ENCODE measurements at regions not wholly inside any gene's neighbourhood (a gene's known extent, or its start where the extent isn't known, plus 50 kb on each side); places are given as distances from the start of the nearest gene placed in this dataset.

GRCh38 chr4:141858437-141858836, 222.1 kb downstream of the IL15 start:
- no peak for TF ChIP-seq CTCF (IDR thresholded peaks at IDR 0.05)
- no peak for TF ChIP-seq POLR2A (IDR thresholded peaks at IDR 0.05)
